H1 (cell line): ENCODE measurements at regions not wholly inside any gene's neighbourhood (a gene's known extent, or its start where the extent isn't known, plus 50 kb on each side); places are given as distances from the start of the nearest gene placed in this dataset.

Source experiments
- CHD7 ChIP-seq: fragments of 300-600 bp; sonication (generic); IDR thresholded peaks from 2 replicates; pipeline ENCODE4 v1.7.1; 2012; ENCODE audit warnings: low read length, moderate library complexity, mild to moderate bottlenecking, inconsistent platforms; ENCODE audit not compliant: insufficient replicate concordance
- CTCF ChIP-seq, 3 experiments: IDR thresholded peaks; 1 replicate in 2 of 3; 2 replicates in 1 of 3; pipeline versions ENCODE4 v1.5.1 to v1.6.1; 2011; ENCODE audit warnings: low read length in 3 of 3, mild to moderate bottlenecking in 3 of 3, inconsistent platforms in 2 of 3, low read depth in 1 of 3, moderate library complexity in 1 of 3; ENCODE audit not compliant: insufficient read depth in 1 of 3; ENCODE audit errors: control extremely low read depth in 1 of 3
- RAD21 ChIP-seq, 2 experiments: IDR thresholded peaks in 1 of 2; conservative IDR thresholded peaks in 1 of 2; 2 replicates each; pipeline ENCODE4 v1.6.1; 2011; ENCODE audit warnings: low read depth in 2 of 2, low read length in 2 of 2, improper control_type of control experiment in 1 of 2, inconsistent platforms in 1 of 2, mild to moderate bottlenecking in 1 of 2, moderate library complexity in 1 of 2
- RXRA ChIP-seq: IDR thresholded peaks from 2 replicates; pipeline ENCODE4 v1.6.1; 2011; ENCODE audit warnings: low read depth, mild to moderate bottlenecking, low read length, moderate library complexity; ENCODE audit not compliant: insufficient read depth
- TCF12 ChIP-seq: IDR thresholded peaks from 2 replicates; pipeline ENCODE4 v1.6.1; 2011; ENCODE audit warnings: low read depth, mild to moderate bottlenecking, low read length

DNA sequence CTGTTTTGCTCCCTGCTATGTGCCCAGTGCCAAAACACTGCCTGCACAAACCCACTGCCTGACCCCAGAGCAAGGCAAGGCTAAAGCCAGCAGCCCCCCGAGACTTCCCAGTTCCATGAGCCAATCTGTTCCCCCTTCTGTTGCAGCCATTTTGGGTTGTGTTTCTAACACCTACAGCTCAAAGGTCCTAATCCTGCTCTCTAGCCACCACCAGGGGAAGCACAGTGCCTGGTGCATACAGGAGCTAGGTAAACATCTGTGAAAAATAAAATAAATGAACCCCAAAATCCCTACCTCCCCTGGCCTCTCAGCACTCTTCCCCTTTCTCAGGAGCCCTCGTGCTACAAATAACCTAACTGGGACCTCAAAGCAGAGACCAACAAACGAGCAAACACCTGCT lies 190.2 kb downstream of the MATN1 start (continued):
- TF ChIP-seq CHD7 (no peak), TCF12 (no peak), RXRA (no peak), RAD21 (IDR thresholded peaks at IDR 0.05 in 1 of 2, conservative IDR thresholded peaks at IDR 0.05 in 1 of 2; ENCODE audit: low read depth in 2 of 2, low read length in 2 of 2) (0 out of 4 replicates have a peak, but pooled peaks of 1 of the 2 experiments have one; percentile 8), CTCF (IDR thresholded peaks at IDR 0.05; ENCODE audit: control extremely low read depth in 1 of 3, insufficient read depth in 1 of 3, low read depth in 1 of 3, low read length in 3 of 3) (peak in 1 of 3 experiments; percentile 4; a peak in 1 of 4 replicates)
